Esophagus squamous epithelium (tissue), 4 donors: ENCODE measurements at regions not wholly inside any gene's neighbourhood (a gene's known extent, or its start where the extent isn't known, plus 50 kb on each side); places are given as distances from the start of the nearest gene placed in this dataset.
"Not testable (repeated sequence)": the region's sequence is repeated elsewhere in the genome, so short reads cannot be mapped to it uniquely, and the experiment has no call there.

Experiments used
- CTCF ChIP-seq, 6 experiments: fragments of 450-650 bp in 4 of 6; fragments of 200-600 bp in 2 of 6; sonication (generic) in 2 of 6; IDR thresholded peaks; one replicate each; pipeline ENCODE4 v1.5.1; 2016 to 2019; ENCODE audit warnings: antibody characterized with exemption in 6 of 6, mild to moderate bottlenecking in 4 of 6, moderate library complexity in 4 of 6
- POLR2A ChIP-seq, 4 donors: fragments of 450-650 bp; IDR thresholded peaks; one replicate each; pipeline ENCODE4 v1.6.1; 2017; ENCODE audit warnings: antibody characterized with exemption in 4 of 4, mild to moderate bottlenecking in 4 of 4, moderate library complexity in 3 of 4

- TF ChIP-seq POLR2A, CTCF (IDR thresholded peaks at IDR 0.05): not testable (repeated sequence)
Measured at GRCh38 chr1:68817505-68818210, 320.8 kb upstream of the DEPDC1 start.
